GM18907 (cell line): ENCODE measurements at regions not wholly inside any gene's neighbourhood (a gene's known extent, or its start where the extent isn't known, plus 50 kb on each side); places are given as distances from the start of the nearest gene placed in this dataset.
"Not testable (repeated sequence)": the region's sequence is repeated elsewhere in the genome, so short reads cannot be mapped to it uniquely, and the experiment has no call there.

Source experiments
- ATAC-seq: cut with Tn5 transposase; IDR thresholded peaks from one replicate; pipeline ENCODE4 v1.9.1; 2021; ENCODE audit warnings: mild to moderate bottlenecking, moderate library complexity; ENCODE audit not compliant: unreplicated experiment

DNA sequence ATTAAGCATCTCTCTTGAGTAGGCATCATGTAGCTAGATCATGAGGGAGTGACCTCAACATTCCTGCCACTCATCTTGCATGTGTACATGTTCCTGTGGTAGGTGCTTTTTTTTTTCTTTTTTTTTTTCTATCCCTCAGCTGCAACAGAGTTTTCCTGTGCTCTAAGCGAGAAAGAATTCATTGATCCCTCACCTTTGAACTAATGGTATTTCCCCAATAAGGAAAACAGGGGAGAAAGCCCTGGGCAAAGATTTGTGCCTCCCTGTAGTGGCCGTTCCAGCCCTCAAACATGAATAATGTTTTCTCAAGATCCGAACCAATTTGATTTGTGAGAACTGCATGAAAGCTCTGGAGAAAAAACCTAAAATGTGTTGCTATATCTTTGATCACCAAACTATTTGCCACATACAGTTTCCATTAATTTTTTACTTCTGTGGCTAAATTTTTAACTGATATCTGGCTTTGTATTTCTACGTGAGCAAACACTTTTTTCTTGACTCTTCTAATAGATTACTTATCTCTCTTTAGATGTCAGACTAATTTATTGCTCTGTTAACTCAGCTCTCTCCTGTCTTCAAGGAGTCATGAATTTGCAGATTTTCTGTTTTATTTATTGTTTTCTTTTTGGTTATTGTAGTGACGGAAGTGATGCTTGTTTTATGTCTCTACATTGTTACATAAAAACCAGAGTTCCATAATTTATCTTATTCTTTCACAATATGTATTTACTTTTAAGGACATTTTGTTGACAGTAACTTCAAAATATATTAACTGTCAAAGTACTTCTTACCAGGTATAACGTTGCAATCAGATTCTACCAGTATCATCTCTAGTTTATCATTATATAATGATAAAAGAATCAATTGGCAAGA, 1396.5 kb downstream of the OTOL1 start:
- ATAC-seq, result no peak

DNA sequence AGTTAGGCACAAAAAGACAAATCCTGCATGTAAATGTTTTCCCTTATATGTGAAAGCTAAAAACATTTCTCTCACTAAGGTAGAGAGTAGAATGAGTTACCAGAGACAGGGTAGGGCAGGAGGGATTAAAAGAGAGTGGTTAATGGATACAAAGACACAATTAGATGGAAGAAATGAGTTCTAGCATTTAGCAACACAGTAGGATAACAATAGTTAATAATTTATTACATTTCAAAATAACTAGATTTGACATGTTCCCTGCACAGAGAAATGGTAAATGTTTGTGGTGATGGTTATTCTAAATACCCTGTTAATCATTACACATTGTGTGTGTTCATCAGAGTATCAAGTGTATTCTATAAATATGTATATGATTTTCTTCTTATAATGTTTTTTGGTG, 1400.7 kb downstream of the OTOL1 start:
- ATAC-seq, result no peak

DNA sequence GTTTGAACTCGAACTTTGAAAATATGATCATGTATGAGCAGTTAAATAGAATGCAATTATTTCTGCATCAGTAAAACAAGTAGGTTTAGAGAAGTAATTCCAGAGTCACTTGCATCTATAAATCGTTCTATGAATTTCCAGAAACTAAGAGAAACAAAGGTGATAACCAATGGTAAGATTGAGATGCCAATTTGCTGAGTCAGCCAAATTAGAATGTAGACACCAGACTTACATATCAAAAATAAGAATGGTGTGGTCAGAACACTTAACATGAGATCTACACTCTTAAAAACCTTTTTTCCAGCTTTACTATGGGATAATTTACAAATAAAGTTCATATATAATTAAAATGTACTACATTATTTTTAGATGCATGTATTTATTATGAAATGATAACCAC, 1435.9 kb downstream of the OTOL1 start:
- no peak for ATAC-seq

DNA sequence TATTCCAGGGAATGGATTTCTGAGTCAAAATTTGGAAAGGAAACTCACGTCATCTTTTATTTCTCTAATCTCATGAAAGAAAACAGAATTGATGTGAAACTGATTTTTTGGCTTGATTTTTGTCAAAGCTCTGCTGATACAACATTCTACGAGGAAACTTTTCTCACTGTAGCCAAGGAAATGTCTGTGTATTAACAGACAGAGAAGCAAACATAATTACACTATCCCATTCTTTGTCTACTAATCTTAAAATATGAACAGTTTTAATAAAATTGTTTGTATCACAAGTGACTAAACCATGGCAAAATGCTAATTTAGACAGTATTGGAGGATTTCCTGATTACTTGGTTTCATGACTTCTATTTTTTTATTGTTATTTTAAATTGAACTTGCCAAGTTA, 1437.0 kb downstream of the OTOL1 start:
- ATAC-seq, result no peak

DNA sequence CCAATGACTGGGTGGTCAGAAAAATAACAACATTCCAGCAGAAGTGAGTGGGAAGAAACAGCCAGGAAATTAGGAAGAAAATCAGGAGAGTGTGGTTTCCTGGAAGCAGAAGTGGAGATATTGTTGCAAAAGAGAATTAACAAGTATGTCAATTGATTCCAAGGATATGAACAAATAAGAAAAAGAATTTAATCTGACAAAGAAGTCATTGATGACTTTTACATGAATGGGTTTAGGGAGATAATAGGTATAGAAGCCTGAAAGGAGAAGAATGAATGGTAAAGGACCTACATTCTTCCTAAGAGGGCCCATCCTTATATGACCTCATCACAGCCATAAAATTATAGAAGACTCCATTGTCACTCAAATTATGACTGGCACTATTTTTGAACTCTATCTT, 1440.1 kb downstream of the OTOL1 start:
- ATAC-seq, result no peak

DNA sequence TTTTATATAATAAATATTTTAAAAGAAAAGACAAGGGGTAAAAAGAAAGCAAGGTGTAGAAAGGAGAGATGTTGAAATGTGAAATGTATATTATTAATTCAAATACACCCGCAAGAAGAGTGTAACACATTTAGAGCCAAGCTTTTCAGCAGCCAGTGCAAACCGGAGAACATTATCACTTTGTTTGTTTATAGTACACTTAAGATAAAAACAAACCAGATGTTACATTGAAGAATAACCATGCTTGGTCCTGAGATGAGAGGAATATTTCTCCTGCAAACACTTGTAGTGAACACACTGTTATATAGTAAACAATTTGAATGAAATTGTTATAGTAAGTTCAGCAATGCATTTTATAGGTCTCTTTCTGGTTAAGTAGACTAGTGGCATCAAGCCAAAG, 1441.5 kb downstream of the OTOL1 start:
- no peak for ATAC-seq

DNA sequence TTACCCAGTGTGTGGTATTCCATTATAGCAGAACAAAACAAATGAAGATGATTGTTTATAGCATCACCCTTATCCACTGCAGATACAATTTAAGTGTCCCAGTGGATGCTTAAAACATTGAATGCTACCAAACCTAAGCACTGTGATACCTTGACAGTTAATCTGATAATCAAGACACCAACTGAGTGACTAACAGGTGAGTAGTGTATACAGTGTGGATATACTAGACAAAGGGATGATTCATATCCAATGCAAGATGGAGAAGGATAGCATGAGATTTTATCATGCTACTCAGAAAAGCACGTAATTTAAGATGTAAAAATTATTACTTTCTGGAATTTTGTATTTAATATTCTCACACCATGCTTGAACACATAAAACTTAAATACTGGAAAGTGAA, 1449.0 kb downstream of the OTOL1 start:
- ATAC-seq, result no peak

DNA sequence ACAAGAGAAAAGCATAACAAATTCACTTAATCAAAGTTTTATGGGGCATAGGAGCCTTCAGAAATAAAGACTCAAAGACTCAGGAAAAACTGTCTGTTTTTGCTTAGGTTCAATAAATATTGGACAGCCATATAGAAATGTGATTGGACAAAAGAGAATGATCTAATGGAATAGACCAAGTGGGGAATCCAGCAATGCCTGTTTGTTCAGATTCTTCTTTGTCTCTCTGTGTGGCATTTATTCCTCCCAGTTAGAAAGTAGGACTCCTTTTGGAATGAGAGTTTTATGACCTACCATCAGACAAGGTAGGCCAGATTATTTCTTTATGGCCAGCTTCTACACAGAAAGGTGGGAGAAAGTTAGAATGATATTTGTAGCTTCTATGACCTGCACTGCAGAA, 1460.1 kb downstream of the OTOL1 start:
- no peak for ATAC-seq

DNA sequence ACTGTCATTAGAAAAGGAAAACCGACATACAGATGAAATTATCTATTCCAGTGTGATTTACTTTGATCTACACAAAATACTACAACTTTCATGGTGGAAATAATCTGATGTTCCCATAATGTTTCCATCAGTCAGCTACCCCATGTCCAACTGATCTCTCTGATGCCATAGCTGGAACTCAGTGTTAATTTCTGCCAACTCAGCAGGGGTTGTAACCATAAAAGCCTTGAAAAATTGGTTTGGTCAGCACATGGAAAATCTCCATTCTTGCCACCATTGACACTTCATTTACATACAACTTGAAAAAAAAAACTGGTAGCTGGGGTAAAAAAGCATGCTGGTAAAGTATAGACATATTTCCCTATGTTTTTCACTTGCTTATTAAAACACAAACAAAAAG, 1463.7 kb downstream of the OTOL1 start:
- ATAC-seq, result no peak

DNA sequence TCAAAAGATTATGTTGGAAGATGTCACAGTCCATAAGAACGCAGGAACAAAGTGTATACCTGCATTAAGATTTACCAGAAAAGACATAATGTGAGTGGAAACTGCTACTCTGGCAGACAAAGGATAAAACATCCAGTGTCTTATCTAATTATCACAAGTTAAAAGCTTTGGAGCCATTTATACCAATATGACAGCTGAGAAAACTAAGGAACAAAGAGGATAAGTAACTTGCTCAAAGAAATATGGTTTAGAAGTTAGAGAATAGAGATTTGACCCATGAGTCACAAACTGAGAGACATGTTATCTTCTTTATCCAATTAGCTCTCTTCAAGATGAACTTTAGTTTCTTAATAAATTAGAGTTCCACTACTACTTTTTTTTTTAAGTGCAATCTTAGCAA, 1473.7 kb downstream of the OTOL1 start:
- ATAC-seq, result no peak

DNA sequence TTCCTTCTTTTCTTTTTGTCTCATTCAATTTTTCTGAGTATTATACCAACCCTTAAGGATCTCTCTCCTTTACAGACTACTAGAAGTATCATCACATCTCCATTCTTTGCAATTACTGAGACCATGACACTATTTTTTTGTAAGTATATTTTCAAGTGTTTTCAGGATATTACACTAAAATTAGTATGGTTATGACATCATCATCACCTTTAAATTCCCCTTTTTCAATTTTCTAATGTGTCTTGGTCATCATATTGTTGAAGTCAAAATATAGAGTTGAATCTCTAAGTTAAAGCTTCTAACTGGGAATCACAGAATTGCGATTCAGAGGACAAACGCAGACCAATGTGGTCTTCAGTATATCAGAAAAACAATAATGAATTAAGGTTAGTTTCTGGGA, 1475.1 kb downstream of the OTOL1 start:
- no peak for ATAC-seq

DNA sequence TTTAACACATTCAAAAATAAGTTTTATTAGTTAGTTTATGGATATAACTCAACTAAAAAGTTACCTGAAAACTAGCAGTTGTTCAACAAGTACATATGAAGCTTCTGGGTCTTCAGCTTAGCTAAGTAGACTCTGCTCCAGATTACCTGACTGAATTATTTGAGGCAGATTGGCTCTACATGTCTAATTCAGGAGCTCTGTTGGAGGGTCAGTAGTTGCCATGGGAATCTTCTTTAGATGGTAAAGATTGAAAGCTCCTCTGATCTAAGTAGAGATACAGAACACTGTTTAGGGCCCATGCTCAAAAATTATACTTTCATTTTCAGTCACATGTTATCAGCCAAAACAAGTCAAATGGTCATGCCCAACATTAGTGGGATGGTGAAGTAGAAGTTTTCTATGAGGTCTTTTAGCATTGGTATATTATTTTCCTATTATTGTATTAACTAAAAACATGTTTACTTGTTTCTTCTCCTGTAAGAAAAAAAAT, 1476.9 kb downstream of the OTOL1 start:
- ATAC-seq, result no peak

DNA sequence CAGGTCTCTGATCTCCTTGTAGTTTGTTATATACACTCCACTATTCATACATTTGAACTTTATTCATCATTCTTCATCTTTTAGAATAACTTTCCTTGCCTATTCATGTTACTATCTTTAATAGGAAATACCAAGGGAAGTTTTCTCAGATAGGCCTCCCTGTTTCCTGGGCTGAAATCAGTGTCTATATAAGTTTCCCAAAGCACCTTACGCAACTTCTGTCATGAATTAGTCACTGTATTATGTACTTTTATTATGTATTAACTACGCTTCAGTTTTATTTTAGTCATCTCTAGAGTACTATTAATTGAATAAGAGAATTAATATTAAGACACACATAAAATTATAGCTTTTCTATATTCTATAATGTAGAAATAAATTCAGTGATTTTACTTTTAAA, 1481.5 kb downstream of the OTOL1 start:
- ATAC-seq, result no peak

DNA sequence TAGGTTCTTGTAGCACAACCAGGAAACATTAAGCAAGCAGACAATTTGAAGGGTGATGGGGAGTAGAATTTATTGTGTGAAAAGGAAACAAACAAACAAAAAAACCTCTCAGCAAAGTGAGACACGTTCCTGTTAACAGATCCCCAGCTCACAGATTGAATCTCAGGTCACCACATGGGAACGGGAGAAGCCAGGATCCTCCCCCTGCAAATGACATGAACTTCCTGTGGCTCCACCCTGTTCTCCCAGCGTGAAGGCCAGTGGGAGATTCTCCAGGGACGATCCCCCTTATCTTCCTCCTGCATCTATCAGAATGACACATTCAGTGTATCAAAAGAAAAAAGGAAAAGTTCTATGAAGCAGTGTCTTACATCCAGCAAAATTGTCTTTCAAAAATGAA, 1488.1 kb downstream of the OTOL1 start:
- ATAC-seq, result no peak

DNA sequence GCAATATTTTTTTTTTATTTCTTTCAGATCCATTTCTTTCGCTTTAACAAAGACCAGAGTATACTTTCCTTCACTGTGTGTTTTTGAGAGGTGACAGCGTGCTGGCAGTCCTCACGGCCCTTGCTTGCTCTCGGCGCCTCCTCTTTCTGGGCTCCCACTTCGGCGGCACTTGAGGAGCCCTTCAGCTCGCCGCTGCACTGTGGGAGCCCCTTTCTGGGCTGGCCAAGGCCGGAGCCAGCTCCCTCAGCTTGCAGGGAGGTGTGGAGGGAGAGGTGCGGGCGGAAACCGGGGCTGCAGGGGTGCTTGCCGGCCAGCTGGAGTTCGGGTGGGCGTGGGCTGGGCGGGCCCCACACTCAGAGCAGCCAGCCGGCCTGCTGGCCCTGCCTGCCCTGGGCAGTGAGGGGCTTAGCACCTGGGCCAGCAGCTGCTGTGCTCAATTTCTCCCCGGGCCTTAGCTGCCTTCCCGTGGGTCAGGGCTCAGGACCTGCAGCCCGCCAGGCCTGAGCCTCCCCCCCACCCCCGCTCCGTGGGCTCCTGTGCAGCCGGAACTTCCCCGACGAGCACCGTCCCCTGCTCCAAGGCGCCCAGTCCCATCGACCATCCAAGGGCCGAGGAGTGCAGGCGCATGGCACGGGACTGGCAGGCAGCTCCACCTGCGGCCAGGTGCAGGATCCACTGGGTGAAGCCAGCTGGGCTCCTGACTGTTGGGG, 1490.6 kb downstream of the OTOL1 start:
- not testable (repeated sequence) for ATAC-seq

DNA sequence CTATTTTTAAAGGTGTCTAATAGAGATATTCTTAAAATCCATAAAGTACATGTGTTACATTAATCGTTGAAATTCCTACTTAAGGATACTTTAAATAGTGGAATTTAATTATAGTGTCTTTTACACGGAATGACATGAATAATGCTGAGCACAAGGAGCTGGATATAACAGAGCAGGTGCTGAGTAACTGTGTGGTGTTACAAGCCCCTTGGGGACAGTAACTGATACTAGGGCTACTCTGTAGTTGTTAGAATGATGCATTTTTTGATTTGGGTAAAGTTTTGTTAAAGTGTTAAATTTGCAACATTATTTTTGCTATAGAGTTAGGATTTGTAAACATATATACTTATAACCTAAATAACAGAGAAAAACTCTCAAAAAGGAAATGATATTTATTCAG, 1496.1 kb downstream of the OTOL1 start:
- ATAC-seq, result no peak

DNA sequence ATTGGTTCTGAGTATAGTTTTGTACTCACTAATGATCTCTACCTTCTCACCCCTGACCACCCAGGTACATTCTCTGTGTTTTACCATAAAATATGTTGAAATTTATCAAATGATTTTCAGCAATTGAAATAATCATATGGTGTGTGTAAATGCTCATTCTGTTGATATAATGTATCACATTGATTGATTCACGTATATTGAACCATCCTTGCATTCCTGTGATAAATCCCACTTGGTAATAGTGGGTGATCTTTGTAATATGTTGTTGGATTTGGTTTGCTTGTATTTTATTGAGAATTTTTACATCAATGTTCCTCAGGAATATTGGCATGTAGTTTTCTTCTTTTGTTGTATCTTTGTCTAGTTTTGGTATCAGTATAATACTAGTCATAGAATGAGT, 1497.6 kb downstream of the OTOL1 start:
- no peak for ATAC-seq

DNA sequence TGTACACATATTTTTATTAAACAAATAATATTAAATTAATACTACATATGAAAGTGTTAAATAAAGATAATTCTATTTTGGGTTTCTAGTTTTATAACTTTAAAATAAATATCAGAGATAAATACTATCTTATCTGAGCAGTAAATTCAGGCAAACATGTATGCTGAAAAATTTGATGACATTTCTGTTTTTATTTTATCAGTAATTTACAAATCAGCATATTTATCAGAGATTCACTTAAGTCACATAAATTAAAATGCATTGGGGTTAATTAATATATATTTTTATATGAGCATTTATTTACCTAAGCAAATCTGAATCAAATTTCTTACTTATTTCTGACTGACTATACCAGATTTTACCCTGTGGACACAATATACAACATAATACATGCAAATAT, 1499.8 kb downstream of the OTOL1 start:
- no peak for ATAC-seq

DNA sequence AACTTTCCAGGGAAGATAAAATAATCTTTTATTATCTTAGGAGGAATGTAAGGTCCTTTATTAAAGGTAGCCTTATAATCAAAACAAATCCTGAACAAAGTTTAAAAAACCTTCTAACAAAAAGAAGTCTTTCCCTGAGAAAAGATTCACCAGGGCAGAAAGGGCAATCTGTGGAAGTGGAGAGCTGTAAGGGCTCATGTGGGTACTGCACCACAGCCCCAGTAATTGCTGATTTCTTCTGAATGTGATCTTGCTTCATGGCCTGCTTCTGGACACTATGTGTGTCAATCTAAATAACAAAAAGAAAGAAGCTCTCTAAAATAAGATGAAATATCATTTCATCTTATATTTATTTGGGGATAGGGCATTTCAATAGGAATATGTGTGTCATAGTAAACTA, 1501.6 kb downstream of the OTOL1 start:
- ATAC-seq, result no peak

DNA sequence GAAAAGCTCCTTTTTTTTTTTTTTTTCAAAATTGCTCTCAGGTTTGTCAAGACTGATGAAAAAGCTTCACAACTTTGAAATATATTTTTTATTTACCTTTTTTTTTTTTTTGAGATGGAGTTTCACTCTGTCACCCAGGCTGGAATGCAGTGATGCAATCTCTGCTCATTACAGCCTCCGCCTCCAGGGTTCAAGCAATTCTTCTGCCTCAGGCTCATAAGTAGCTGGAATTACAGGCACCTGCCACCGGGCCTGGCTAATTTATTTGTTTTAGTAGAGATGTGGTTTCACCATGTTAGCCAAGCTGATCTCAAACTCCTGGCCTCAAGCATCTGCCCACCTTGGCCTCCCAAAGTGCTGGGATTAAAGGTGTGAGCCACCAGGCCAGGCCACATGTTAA, 1515.0 kb downstream of the OTOL1 start:
- no peak for ATAC-seq

DNA sequence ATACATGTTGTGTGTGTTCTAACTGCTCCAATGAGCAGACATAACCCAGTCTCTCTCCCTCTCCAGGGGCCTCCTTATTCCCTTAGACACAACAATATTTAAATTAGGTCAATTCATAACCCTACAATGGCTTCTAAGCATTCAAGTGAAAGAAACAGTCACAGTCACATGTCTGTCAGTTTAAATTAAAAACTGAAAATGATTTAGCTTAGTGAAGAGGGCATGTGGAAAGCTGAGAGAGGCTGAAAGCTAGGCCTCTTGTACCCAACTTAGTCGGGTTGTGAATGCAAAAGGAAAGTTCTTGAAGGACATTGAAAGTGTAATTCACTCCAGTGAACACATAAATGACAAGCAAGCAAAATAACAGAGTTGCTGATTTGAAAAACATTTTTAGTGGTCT, 1519.6 kb downstream of the OTOL1 start:
- ATAC-seq, result no peak

DNA sequence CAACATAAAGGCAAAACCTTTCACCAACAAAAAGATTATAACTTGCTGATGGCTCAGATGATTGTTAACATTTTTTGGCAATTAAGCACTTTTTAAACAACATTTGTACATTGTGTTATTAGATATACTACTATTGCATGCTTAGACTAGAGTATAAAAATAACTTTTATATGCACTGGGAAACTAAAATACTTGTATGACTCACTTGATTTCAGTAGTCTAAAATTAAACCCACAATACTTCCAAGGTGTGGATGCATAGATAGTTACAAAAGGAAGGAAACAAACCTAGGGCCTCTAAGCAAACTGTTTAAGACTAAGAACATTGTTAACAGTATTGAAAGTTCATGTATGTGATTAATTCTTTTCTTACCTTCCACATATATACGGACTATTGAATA, 1521.5 kb downstream of the OTOL1 start:
- no peak for ATAC-seq
